Sigmoid colon (tissue), 4 donors: ENCODE measurements at regions not wholly inside any gene's neighbourhood (a gene's known extent, or its start where the extent isn't known, plus 50 kb on each side); places are given as distances from the start of the nearest gene placed in this dataset.

Experiments
- CTCF ChIP-seq, 4 experiments: fragments of 450-650 bp in 3 of 4; fragments of 200-600 bp in 1 of 4; IDR thresholded peaks; one replicate each; pipeline ENCODE4 v1.5.1; 2016 to 2019; ENCODE audit warnings: antibody characterized with exemption in 4 of 4, mild to moderate bottlenecking in 3 of 4, moderate library complexity in 2 of 4
- POLR2A ChIP-seq, 2 donors: fragments of 450-650 bp; IDR thresholded peaks; one replicate each; pipeline ENCODE4 v1.6.1; 2016; ENCODE audit warnings: antibody characterized with exemption in 2 of 2, mild to moderate bottlenecking in 2 of 2, moderate library complexity in 2 of 2
- POLR2AphosphoS5 ChIP-seq, 4 donors: sonication (generic); formaldehyde crosslinking; IDR thresholded peaks; one replicate each; pipeline ENCODE4 v1.6.1; 2017; ENCODE audit warnings: antibody characterized with exemption in 4 of 4

- TF ChIP-seq POLR2AphosphoS5 (IDR thresholded peaks at IDR 0.05): no peak
- TF ChIP-seq CTCF (IDR thresholded peaks at IDR 0.05): no peak
- TF ChIP-seq POLR2A (IDR thresholded peaks at IDR 0.05): no peak
These were observed 132.3 kb upstream of the PJA1 start for GRCh38 chrX:69297506-69297905.
